Natural killer cell (primary cell): ENCODE measurements at regions not wholly inside any gene's neighbourhood (a gene's known extent, or its start where the extent isn't known, plus 50 kb on each side); places are given as distances from the start of the nearest gene placed in this dataset.

Source experiments
- ATAC-seq, 3 donors: fragments of 150-1000 bp in 2 of 3; fragments of 200-7000 bp in 1 of 3; cut with Tn5 transposase; 1 replicate in 1 of 3; 2 replicates in 2 of 3; pipeline ENCODE4 v1.10.0; 2021; ENCODE audit warnings: mild to moderate bottlenecking in 2 of 3, moderate library complexity in 2 of 3
- DNase-seq, 2 donors: peaks; one replicate each; pipeline versions ENCODE4 v3.0.0 to v3.0.0-alpha.2; 2013 to 2021; ENCODE audit warnings: mixed read lengths in 1 of 2
- H3K27ac ChIP-seq: one replicate; pipeline ENCODE4 v1.5.1; 2013; ENCODE audit warnings: mild to moderate bottlenecking, low read length
- H3K27me3 ChIP-seq: one replicate; pipeline ENCODE4 v1.6.1; 2013; ENCODE audit warnings: low read length; ENCODE audit not compliant: control insufficient read depth, insufficient read depth
- H3K36me3 ChIP-seq: one replicate; pipeline ENCODE4 v1.6.1; 2013; ENCODE audit warnings: low read length; ENCODE audit not compliant: control insufficient read depth, insufficient read depth
- H3K4me1 ChIP-seq: one replicate; pipeline ENCODE4 v1.6.1; 2013; ENCODE audit warnings: low read length; ENCODE audit not compliant: control insufficient read depth, insufficient read depth
- H3K4me3 ChIP-seq: one replicate; pipeline ENCODE4 v1.5.1; 2013; ENCODE audit warnings: low read length
- H3K9me3 ChIP-seq: one replicate; pipeline ENCODE4 v1.6.1; 2013; ENCODE audit warnings: low read length; ENCODE audit not compliant: control insufficient read depth, insufficient read depth
- H3K27ac Mint-ChIP-seq, 2 donors: one replicate each; pipeline ENCODE4 v1.8.0; 2022; ENCODE audit warnings: mild to moderate bottlenecking in 2 of 2, mixed read lengths in 2 of 2, moderate library complexity in 1 of 2
- H3K27me3 Mint-ChIP-seq, 2 donors: one replicate each; pipeline ENCODE4 v1.8.0; 2022; ENCODE audit warnings: low read depth in 2 of 2, mixed read lengths in 2 of 2
- H3K36me3 Mint-ChIP-seq: one replicate; pipeline ENCODE4 v1.8.0; 2022; ENCODE audit warnings: mixed read lengths
- H3K4me1 Mint-ChIP-seq, 2 donors: one replicate each; pipeline ENCODE4 v1.8.0; 2022; ENCODE audit warnings: mixed read lengths in 2 of 2
- H3K4me3 Mint-ChIP-seq: one replicate; pipeline ENCODE4 v1.8.0; 2022; ENCODE audit warnings: mild to moderate bottlenecking, moderate library complexity, mixed read lengths
- H3K9me3 Mint-ChIP-seq, 2 donors: one replicate each; pipeline ENCODE4 v1.8.0; 2022; ENCODE audit warnings: mixed read lengths in 2 of 2
- WGBS: methylation state at CpG from one replicate; pipeline ENCODE4 v1.1.7; 2013; ENCODE audit warnings: missing lambda C conversion rate; ENCODE audit not compliant: insufficient coverage; 5-methylcytosine and 5-hydroxymethylcytosine counted together
- intact Hi-C: fragments of 100-400 bp; cut with micrococcal nuclease; formaldehyde crosslinking; loops from one replicate; pipeline ENCODE4 v1.14.2; 2022
- TF ChIP-seq, protein P1 (sequence below): fragments of 200-600 bp; IDR thresholded peaks from one replicate; pipeline ENCODE4 v1.8.0; 2022; ENCODE audit warnings: antibody characterized with exemption

- no peaks in the 10 kb centered on the region for H3K4me1 Mint-ChIP-seq
- Histone ChIP-seq H3K9me3 (no peaks in the 10 kb centered on the region), H3K4me3 (no peak overlapping the region), H3K27me3 (no peaks in the 10 kb centered on the region), H3K36me3 (no peaks in the 10 kb centered on the region), H3K27ac (no peak overlapping the region), H3K4me1 (no peaks in the 10 kb centered on the region)
- H3K27ac Mint-ChIP-seq: no peak overlapping the region
- ATAC-seq (no peak), DNase-seq (no peak)
- H3K36me3 Mint-ChIP-seq: no peaks in the 10 kb centered on the region
- H3K4me3 Mint-ChIP-seq: no peak overlapping the region
- H3K9me3 Mint-ChIP-seq: no peaks in the 10 kb centered on the region
- intact Hi-C loops: no loop called here
- TF ChIP-seq, protein P1, sequence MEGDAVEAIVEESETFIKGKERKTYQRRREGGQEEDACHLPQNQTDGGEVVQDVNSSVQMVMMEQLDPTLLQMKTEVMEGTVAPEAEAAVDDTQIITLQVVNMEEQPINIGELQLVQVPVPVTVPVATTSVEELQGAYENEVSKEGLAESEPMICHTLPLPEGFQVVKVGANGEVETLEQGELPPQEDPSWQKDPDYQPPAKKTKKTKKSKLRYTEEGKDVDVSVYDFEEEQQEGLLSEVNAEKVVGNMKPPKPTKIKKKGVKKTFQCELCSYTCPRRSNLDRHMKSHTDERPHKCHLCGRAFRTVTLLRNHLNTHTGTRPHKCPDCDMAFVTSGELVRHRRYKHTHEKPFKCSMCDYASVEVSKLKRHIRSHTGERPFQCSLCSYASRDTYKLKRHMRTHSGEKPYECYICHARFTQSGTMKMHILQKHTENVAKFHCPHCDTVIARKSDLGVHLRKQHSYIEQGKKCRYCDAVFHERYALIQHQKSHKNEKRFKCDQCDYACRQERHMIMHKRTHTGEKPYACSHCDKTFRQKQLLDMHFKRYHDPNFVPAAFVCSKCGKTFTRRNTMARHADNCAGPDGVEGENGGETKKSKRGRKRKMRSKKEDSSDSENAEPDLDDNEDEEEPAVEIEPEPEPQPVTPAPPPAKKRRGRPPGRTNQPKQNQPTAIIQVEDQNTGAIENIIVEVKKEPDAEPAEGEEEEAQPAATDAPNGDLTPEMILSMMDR: no peak
- peaks cover 0 to 5% of the 10 kb centered on the region in 2 donors for H3K27me3 Mint-ChIP-seq
- 70% methylated on average over 2 of the region's 2 CpGs for WGBS
These were observed 141.4 kb downstream of the MAFB start for GRCh38 chr20:40547483-40548091.

DNA sequence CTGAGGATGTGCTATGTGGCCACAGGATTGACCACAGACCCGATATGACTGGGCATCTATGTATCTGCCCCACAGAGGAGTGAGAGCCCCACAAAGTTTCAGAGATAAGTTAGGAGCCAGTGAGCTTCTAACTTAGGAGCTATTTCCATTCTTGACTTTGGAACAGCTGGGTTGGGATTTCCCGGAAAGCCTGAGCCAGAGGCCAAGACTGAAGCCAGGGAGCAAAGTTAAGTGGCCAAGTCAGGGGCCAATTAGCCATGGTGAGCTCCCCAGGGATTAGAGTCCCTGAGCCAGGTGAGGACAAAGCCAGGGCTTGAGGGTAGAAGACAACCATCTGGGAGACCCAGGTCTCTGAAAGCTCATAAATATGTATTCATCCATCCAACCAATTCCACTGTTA, 143.6 kb downstream of the MAFB start:
- Mint-ChIP-seq H3K36me3 (no peaks in the 10 kb centered on the region), H3K9me3 (no peaks in the 10 kb centered on the region), H3K4me3 (no peak overlapping the region), H3K27ac (no peak overlapping the region), H3K27me3 (peaks cover 0 to 6% of the 10 kb centered on the region in 2 donors), H3K4me1 (no peaks in the 10 kb centered on the region)
- no peaks in the 10 kb centered on the region for H3K36me3 ChIP-seq
- no peak overlapping the region for H3K27ac ChIP-seq
- DNase-seq (no peak), ATAC-seq (no peak)
- TF ChIP-seq, protein P1: no peak
- intact Hi-C loops: no loop called here
- H3K27me3 ChIP-seq: no peaks in the 10 kb centered on the region
- H3K4me1 ChIP-seq: no peaks in the 10 kb centered on the region
- WGBS: 86% methylated on average over 2 of the region's 2 CpGs
- H3K9me3 ChIP-seq: no peaks in the 10 kb centered on the region
- no peak overlapping the region for H3K4me3 ChIP-seq

DNA sequence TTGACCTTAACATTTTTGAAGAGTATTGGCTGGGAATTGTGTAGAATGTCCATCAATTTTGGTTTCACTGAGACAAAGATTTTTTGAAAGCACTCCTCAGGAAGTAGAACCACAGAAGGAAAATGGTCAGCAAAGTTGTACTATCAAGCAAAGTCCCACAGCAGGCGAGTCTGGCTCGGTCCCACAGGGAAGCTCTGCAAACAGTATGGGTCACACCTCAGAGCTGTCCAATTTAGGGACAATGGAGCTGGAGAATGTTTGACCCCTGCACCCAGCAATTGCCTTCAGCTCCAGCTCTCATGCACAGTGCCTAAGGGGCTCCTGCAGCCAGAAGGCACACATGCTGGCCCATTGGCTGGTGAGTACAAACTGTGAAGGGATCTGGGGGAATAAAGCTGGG, 147.0 kb downstream of the MAFB start:
- Mint-ChIP-seq H3K36me3 (no peaks in the 10 kb centered on the region), H3K4me3 (no peak overlapping the region), H3K27ac (no peak overlapping the region), H3K27me3 (peaks cover 0 to 6% of the 10 kb centered on the region in 2 donors), H3K9me3 (no peaks in the 10 kb centered on the region), H3K4me1 (no peaks in the 10 kb centered on the region)
- Histone ChIP-seq H3K4me3 (no peak overlapping the region), H3K27ac (no peak overlapping the region), H3K4me1 (no peaks in the 10 kb centered on the region), H3K27me3 (no peaks in the 10 kb centered on the region), H3K9me3 (no peaks in the 10 kb centered on the region), H3K36me3 (no peaks in the 10 kb centered on the region)
- TF ChIP-seq, protein P1: no peak
- 92% methylated on average over 2 of the region's 2 CpGs for WGBS
- intact Hi-C loops: no loop called here
- no peak for DNase-seq
- no peak for ATAC-seq

DNA sequence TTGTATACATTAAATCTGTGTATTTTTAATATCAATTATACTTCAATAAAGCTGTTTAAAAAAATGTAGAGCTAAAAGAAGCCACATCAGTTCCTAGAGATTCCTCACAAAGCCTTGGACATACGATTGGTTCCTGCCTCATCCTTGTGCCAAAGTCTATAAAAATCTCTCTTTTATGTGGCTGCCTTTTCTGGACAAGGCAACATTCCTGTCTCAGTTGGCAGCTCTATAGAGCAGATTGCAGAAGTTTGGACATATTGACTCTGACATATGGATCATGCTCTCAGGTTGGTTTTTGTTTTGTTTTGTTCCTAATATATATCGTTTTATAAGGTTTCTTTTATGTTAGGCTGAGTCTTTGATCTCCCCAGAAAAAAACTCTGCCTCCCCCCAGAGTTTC, 148.9 kb downstream of the MAFB start:
- Histone ChIP-seq H3K4me3 (no peak overlapping the region), H3K9me3 (no peaks in the 10 kb centered on the region), H3K36me3 (no peaks in the 10 kb centered on the region), H3K27ac (no peak overlapping the region), H3K4me1 (no peaks in the 10 kb centered on the region), H3K27me3 (no peaks in the 10 kb centered on the region)
- peaks cover 5 to 14% of the 10 kb centered on the region in 2 donors for H3K27me3 Mint-ChIP-seq
- H3K4me1 Mint-ChIP-seq: no peaks in the 10 kb centered on the region
- no peaks in the 10 kb centered on the region for H3K36me3 Mint-ChIP-seq
- intact Hi-C loops: no loop called here
- DNase-seq: no peak
- ATAC-seq: no peak
- H3K4me3 Mint-ChIP-seq: no peak overlapping the region
- no peak overlapping the region for H3K27ac Mint-ChIP-seq
- H3K9me3 Mint-ChIP-seq: no peaks in the 10 kb centered on the region
- TF ChIP-seq, protein P1: no peak
- 70% methylated on average over 1 of the region's 2 CpGs for WGBS
